MM.1S (cell line): ENCODE measurements at regions not wholly inside any gene's neighbourhood (a gene's known extent, or its start where the extent isn't known, plus 50 kb on each side); places are given as distances from the start of the nearest gene placed in this dataset.

Experiments used
- EZH2phosphoT487 ChIP-seq: fragments of 300-600 bp; sonication (generic); IDR thresholded peaks from 2 replicates; pipeline ENCODE4 v1.6.1; 2018; ENCODE audit warnings: antibody characterized with exemption, low read length
- TF ChIP-seq, protein P1 (sequence below): fragments of 300-600 bp; sonication (generic); IDR thresholded peaks from 2 replicates; pipeline ENCODE4 v1.5.1; 2016; ENCODE audit warnings: antibody characterized with exemption, low read length, mixed read lengths

DNA sequence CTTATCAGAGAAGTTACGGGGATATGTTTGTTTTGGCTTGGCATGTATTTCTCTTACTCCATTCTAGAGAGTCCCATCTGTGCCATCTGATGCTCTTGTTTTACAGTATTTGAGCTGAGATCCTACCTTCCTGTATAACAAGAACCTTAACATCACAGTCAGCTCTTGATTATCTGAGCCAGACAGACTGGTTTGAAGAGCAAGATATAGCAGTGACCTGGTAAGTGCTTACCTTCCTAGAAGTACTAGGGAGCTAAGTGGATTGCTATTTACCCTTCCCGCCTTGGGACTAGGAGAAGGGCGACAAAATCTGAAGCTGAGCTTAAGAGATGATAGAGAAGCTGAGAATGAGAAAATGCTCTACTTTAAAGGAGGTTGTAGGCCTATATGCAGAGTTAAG is 235.3 kb downstream of the CSNK2A3 start:
- no peak for TF ChIP-seq EZH2phosphoT487
- TF ChIP-seq, protein P1, sequence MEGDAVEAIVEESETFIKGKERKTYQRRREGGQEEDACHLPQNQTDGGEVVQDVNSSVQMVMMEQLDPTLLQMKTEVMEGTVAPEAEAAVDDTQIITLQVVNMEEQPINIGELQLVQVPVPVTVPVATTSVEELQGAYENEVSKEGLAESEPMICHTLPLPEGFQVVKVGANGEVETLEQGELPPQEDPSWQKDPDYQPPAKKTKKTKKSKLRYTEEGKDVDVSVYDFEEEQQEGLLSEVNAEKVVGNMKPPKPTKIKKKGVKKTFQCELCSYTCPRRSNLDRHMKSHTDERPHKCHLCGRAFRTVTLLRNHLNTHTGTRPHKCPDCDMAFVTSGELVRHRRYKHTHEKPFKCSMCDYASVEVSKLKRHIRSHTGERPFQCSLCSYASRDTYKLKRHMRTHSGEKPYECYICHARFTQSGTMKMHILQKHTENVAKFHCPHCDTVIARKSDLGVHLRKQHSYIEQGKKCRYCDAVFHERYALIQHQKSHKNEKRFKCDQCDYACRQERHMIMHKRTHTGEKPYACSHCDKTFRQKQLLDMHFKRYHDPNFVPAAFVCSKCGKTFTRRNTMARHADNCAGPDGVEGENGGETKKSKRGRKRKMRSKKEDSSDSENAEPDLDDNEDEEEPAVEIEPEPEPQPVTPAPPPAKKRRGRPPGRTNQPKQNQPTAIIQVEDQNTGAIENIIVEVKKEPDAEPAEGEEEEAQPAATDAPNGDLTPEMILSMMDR = no peak
